Astrocyte (in vitro differentiated cells and primary cell): ENCODE measurements at regions not wholly inside any gene's neighbourhood (a gene's known extent, or its start where the extent isn't known, plus 50 kb on each side); places are given as distances from the start of the nearest gene placed in this dataset.
"Not testable (repeated sequence)": the region's sequence is repeated elsewhere in the genome, so short reads cannot be mapped to it uniquely, and the experiment has no call there.

Experiments
- DNase-seq: peaks from one replicate; pipeline ENCODE4 v3.0.0-alpha.2; 2010; ENCODE audit warnings: low read depth
- FAIRE-seq: peaks from 2 replicates; lab custom pipeline; 2011; peaks lifted over from hg19 to GRCh38; lab: Jason Lieb, UNC
- H2AFZ ChIP-seq: 2 replicates; pipeline ENCODE4 v1.6.0; 2012; ENCODE audit warnings: low read depth, low read length, inconsistent platforms
- H3K27ac ChIP-seq: 2 replicates; pipeline ENCODE4 v1.5.1; 2011; ENCODE audit warnings: low read depth, low read length, inconsistent platforms
- H3K27me3 ChIP-seq: 2 replicates; pipeline ENCODE4 v1.6.0; 2011; ENCODE audit warnings: low read length, inconsistent platforms; ENCODE audit not compliant: insufficient read depth
- H3K36me3 ChIP-seq: 2 replicates; pipeline ENCODE4 v1.5.1; 2011; ENCODE audit warnings: low read length, inconsistent platforms; ENCODE audit not compliant: insufficient read depth
- H3K4me1 ChIP-seq: 2 replicates; pipeline ENCODE4 v1.5.1; 2011; ENCODE audit warnings: low read length, inconsistent platforms; ENCODE audit not compliant: insufficient read depth
- H3K4me2 ChIP-seq: 2 replicates; pipeline ENCODE4 v1.6.0; 2012; ENCODE audit warnings: low read length, inconsistent platforms
- H3K4me3 ChIP-seq: 2 replicates; pipeline ENCODE4 v1.5.1; 2011; ENCODE audit warnings: low read depth, mild to moderate bottlenecking, low read length, inconsistent platforms; ENCODE audit not compliant: insufficient read depth
- H3K79me2 ChIP-seq: 2 replicates; pipeline ENCODE4 v1.6.0; 2012; ENCODE audit warnings: mild to moderate bottlenecking, low read length, inconsistent platforms; ENCODE audit not compliant: insufficient read depth
- H3K9ac ChIP-seq: 2 replicates; pipeline ENCODE4 v1.6.0; 2012; ENCODE audit warnings: mild to moderate bottlenecking, low read length, inconsistent platforms
- H3K9me3 ChIP-seq: 2 replicates; pipeline ENCODE4 v1.5.1; 2012; ENCODE audit warnings: low read depth, mild to moderate bottlenecking, low read length, inconsistent platforms; ENCODE audit not compliant: insufficient read depth
- H4K20me1 ChIP-seq: 2 replicates; pipeline ENCODE4 v1.6.0; 2012; ENCODE audit warnings: low read length, inconsistent platforms; ENCODE audit not compliant: insufficient read depth
- H3K27ac Mint-ChIP-seq: one replicate; pipeline ENCODE4 v1.8.0; 2021; ENCODE audit warnings: mild to moderate bottlenecking, mixed read lengths; ENCODE audit not compliant: unreplicated experiment
- H3K27me3 Mint-ChIP-seq: one replicate; pipeline ENCODE4 v1.8.0; 2021; ENCODE audit warnings: low read depth, mixed read lengths; ENCODE audit not compliant: unreplicated experiment
- H3K36me3 Mint-ChIP-seq: one replicate; pipeline ENCODE4 v1.8.0; 2021; ENCODE audit warnings: low read depth, mixed read lengths; ENCODE audit not compliant: unreplicated experiment
- H3K4me1 Mint-ChIP-seq: one replicate; pipeline ENCODE4 v1.8.0; 2021; ENCODE audit warnings: low read depth, mixed read lengths; ENCODE audit not compliant: unreplicated experiment
- H3K4me3 Mint-ChIP-seq: one replicate; pipeline ENCODE4 v1.8.0; 2021; ENCODE audit warnings: mild to moderate bottlenecking, moderate library complexity, mixed read lengths; ENCODE audit not compliant: unreplicated experiment
- H3K9me3 Mint-ChIP-seq: one replicate; pipeline ENCODE4 v1.8.0; 2021; ENCODE audit warnings: mild to moderate bottlenecking, mixed read lengths; ENCODE audit not compliant: unreplicated experiment
- EZH2 ChIP-seq: IDR thresholded peaks from 2 replicates; pipeline ENCODE4 v1.6.1; 2012; ENCODE audit warnings: mild to moderate bottlenecking, low read length, inconsistent platforms; ENCODE audit not compliant: insufficient read depth
- TF ChIP-seq, protein P1 (sequence below): IDR thresholded peaks from 2 replicates; pipeline ENCODE4 v1.5.1; 2011; ENCODE audit warnings: low read depth, mild to moderate bottlenecking, inconsistent platforms, low read length, moderate library complexity; ENCODE audit not compliant: insufficient read depth

- H3K27ac Mint-ChIP-seq, result no peak overlapping the region
- H4K20me1 ChIP-seq, result no peaks in the 10 kb centered on the region
- H3K27me3 Mint-ChIP-seq, result no peaks in the 10 kb centered on the region
- no peaks in the 10 kb centered on the region for H3K27me3 ChIP-seq
- H3K9me3 Mint-ChIP-seq, result peaks cover 9% of the 10 kb centered on the region
- no peaks in the 10 kb centered on the region for H3K4me1 ChIP-seq
- no peaks in the 10 kb centered on the region for H3K9me3 ChIP-seq
- no peaks in the 10 kb centered on the region for H3K79me2 ChIP-seq
- H3K36me3 Mint-ChIP-seq, result no peaks in the 10 kb centered on the region
- H3K4me2 ChIP-seq, result no peak overlapping the region
- peaks cover 4% of the 10 kb centered on the region for H3K4me1 Mint-ChIP-seq
- DNase-seq, result peak; percentile 54
- no peaks in the 10 kb centered on the region for H3K36me3 ChIP-seq
- no peak overlapping the region for H3K4me3 ChIP-seq
- no peak overlapping the region for H3K4me3 Mint-ChIP-seq
- peak; percentile 43 for FAIRE-seq
- H2AFZ ChIP-seq, result no peak overlapping the region
- no peak overlapping the region for H3K27ac ChIP-seq
- no peak overlapping the region for H3K9ac ChIP-seq
- TF ChIP-seq, protein P1, sequence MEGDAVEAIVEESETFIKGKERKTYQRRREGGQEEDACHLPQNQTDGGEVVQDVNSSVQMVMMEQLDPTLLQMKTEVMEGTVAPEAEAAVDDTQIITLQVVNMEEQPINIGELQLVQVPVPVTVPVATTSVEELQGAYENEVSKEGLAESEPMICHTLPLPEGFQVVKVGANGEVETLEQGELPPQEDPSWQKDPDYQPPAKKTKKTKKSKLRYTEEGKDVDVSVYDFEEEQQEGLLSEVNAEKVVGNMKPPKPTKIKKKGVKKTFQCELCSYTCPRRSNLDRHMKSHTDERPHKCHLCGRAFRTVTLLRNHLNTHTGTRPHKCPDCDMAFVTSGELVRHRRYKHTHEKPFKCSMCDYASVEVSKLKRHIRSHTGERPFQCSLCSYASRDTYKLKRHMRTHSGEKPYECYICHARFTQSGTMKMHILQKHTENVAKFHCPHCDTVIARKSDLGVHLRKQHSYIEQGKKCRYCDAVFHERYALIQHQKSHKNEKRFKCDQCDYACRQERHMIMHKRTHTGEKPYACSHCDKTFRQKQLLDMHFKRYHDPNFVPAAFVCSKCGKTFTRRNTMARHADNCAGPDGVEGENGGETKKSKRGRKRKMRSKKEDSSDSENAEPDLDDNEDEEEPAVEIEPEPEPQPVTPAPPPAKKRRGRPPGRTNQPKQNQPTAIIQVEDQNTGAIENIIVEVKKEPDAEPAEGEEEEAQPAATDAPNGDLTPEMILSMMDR, result no peak
- TF ChIP-seq EZH2, result no peak
Observed at GRCh38 chr3:89032346-89033013, 74.9 kb upstream of the EPHA3 start.

DNA sequence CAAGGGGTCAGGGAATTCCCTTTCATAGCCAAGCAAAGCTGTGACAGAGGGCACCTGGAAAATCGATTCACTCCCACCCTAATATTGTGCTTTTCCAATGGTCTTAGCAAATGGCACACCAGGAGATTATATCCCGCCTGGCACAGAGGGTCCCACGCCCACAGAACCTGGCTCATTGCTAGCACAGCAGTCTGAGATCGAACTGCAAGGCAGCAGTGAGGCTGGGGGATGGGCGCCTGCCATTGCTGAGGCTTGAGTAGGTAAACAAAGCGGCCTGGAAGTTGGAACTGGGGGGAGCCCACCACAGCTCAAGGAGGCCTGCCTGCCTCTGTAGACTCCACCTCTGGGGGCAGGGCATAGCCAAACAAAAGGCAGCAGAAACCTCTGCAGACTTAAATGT is 72.7 kb upstream of the EPHA3 start:
- H4K20me1 ChIP-seq, H3K4me3 Mint-ChIP-seq, H3K27me3 Mint-ChIP-seq, H3K27ac ChIP-seq, H3K9ac ChIP-seq, H3K4me1 ChIP-seq, H3K36me3 Mint-ChIP-seq, H3K27me3 ChIP-seq, FAIRE-seq, DNase-seq, H3K79me2 ChIP-seq, H2AFZ ChIP-seq, H3K4me1 Mint-ChIP-seq, H3K4me2 ChIP-seq, H3K9me3 Mint-ChIP-seq, H3K27ac Mint-ChIP-seq, H3K4me3 ChIP-seq, H3K9me3 ChIP-seq, H3K36me3 ChIP-seq: not testable (repeated sequence)

DNA sequence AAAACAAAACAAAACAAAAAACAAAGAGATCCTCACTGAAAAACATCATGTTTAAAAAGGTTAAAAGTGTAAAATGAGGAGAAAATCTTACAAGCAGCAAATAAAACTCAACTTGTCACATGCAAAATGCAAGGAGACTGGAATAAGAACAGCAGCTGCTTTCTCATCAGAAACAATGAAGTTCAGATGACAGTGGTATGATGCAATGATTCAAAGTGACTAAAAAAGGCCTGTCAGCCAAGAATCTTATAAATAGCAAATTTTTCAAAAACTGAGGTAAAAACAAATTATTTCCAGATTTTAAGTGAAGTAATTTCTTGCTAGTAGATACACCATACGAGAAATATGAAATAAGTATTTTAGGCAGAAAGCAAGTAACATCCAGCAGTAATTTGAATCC is 68.6 kb upstream of the EPHA3 start:
- H3K9me3 Mint-ChIP-seq, result peaks cover 10% of the 10 kb centered on the region
- no peaks in the 10 kb centered on the region for H3K36me3 ChIP-seq
- no peak overlapping the region for H2AFZ ChIP-seq
- TF ChIP-seq, protein P1, result no peak
- TF ChIP-seq EZH2, result no peak
- H3K4me3 Mint-ChIP-seq, result no peak overlapping the region
- H3K4me1 Mint-ChIP-seq, result peaks cover 7% of the 10 kb centered on the region
- no peaks in the 10 kb centered on the region for H4K20me1 ChIP-seq
- no peaks in the 10 kb centered on the region for H3K4me1 ChIP-seq
- no peak overlapping the region for H3K27ac ChIP-seq
- H3K4me3 ChIP-seq, result no peak overlapping the region
- H3K36me3 Mint-ChIP-seq, result no peaks in the 10 kb centered on the region
- H3K27me3 Mint-ChIP-seq, result no peaks in the 10 kb centered on the region
- no peak overlapping the region for H3K4me2 ChIP-seq
- no peak overlapping the region for H3K27ac Mint-ChIP-seq
- no peaks in the 10 kb centered on the region for H3K79me2 ChIP-seq
- no peak for DNase-seq
- no peaks in the 10 kb centered on the region for H3K27me3 ChIP-seq
- FAIRE-seq, result no peak
- no peaks in the 10 kb centered on the region for H3K9me3 ChIP-seq
- H3K9ac ChIP-seq, result no peak overlapping the region
